Neural progenitor cell (in vitro differentiated cells): ENCODE measurements at regions not wholly inside any gene's neighbourhood (a gene's known extent, or its start where the extent isn't known, plus 50 kb on each side); places are given as distances from the start of the nearest gene placed in this dataset.

ENCODE experiments used
- EZH2 ChIP-seq: fragments of 200-600 bp; sonication (generic); IDR thresholded peaks from 2 replicates; pipeline ENCODE4 v1.6.1; 2017; ENCODE audit warnings: antibody characterized with exemption, mild to moderate bottlenecking, moderate library complexity
- EZH2phosphoT487 ChIP-seq: fragments of 200-600 bp; sonication (generic); IDR thresholded peaks from 2 replicates; pipeline ENCODE4 v1.6.1; 2017; ENCODE audit warnings: antibody characterized with exemption
- TF ChIP-seq, protein P1 (sequence below): fragments of 200-600 bp; sonication (generic); IDR thresholded peaks from 2 replicates; pipeline ENCODE4 v1.5.1; 2017; ENCODE audit warnings: antibody characterized with exemption, mild to moderate bottlenecking

DNA sequence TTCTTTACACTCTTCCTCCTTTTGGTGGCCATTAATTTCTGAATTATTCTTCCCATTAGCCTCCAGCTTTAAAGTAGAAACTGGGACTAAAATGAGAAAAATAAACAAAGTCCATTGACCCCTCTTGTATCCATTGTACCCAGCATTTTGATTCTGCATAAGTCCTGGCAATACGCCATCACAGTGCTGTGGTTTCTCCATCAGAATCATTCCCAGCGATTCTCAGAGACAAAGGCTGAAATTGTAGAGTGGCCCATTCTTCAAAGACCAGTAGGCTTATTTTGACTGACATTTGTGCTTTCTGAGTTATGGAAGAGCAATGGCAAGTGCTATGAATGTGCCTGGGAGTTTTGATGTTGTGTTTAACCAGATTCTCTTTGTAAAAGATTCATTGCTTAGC is 199.3 kb upstream of the GALNT5 start:
- TF ChIP-seq, protein P1, sequence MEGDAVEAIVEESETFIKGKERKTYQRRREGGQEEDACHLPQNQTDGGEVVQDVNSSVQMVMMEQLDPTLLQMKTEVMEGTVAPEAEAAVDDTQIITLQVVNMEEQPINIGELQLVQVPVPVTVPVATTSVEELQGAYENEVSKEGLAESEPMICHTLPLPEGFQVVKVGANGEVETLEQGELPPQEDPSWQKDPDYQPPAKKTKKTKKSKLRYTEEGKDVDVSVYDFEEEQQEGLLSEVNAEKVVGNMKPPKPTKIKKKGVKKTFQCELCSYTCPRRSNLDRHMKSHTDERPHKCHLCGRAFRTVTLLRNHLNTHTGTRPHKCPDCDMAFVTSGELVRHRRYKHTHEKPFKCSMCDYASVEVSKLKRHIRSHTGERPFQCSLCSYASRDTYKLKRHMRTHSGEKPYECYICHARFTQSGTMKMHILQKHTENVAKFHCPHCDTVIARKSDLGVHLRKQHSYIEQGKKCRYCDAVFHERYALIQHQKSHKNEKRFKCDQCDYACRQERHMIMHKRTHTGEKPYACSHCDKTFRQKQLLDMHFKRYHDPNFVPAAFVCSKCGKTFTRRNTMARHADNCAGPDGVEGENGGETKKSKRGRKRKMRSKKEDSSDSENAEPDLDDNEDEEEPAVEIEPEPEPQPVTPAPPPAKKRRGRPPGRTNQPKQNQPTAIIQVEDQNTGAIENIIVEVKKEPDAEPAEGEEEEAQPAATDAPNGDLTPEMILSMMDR = no peak
- TF ChIP-seq EZH2 (no peak), EZH2phosphoT487 (no peak)
